SK-N-SH (cell line): ENCODE measurements at regions not wholly inside any gene's neighbourhood (a gene's known extent, or its start where the extent isn't known, plus 50 kb on each side); places are given as distances from the start of the nearest gene placed in this dataset.
"Not testable (repeated sequence)": the region's sequence is repeated elsewhere in the genome, so short reads cannot be mapped to it uniquely, and the experiment has no call there.

Experiments
- CHD2 ChIP-seq: fragments of 150-350 bp; IDR thresholded peaks from 2 replicates; pipeline ENCODE4 v1.6.1; 2018; ENCODE audit warnings: low read length; ENCODE audit not compliant: partially characterized antibody
- EP300 ChIP-seq, 2 experiments: IDR thresholded peaks; 2 replicates each; pipeline versions ENCODE4 v1.4.0 to v1.6.1; 2012; ENCODE audit warnings: borderline replicate concordance in 1 of 2, low read depth in 1 of 2, low read length in 1 of 2
- EZH2phosphoT487 ChIP-seq: fragments of 200-600 bp; sonication (generic); IDR thresholded peaks from 2 replicates; pipeline ENCODE4 v1.6.1; 2017; ENCODE audit warnings: low read depth, mixed run types, mild to moderate bottlenecking, antibody characterized with exemption, moderate library complexity, borderline replicate concordance
- GABPA ChIP-seq: IDR thresholded peaks from 2 replicates; pipeline ENCODE4 v1.4.0; 2012; ENCODE audit warnings: low read depth, mild to moderate bottlenecking
- GATA2 ChIP-seq: sonication (generic); formaldehyde crosslinking; IDR thresholded peaks from 2 replicates; pipeline ENCODE4 v1.5.0; 2020; ENCODE audit warnings: mild to moderate bottlenecking, missing genetic modification reagents
- JUND ChIP-seq: IDR thresholded peaks from 2 replicates; pipeline ENCODE4 v1.4.0; 2012
- MXI1 ChIP-seq: IDR thresholded peaks from 2 replicates; pipeline ENCODE4 v1.6.1; 2012; ENCODE audit warnings: mild to moderate bottlenecking, low read depth, low read length, improper control_type of control experiment
- POLR2AphosphoS5 ChIP-seq: IDR thresholded peaks from 2 replicates; pipeline ENCODE4 v1.6.1; 2012; ENCODE audit warnings: low read depth, low read length
- RCOR1 ChIP-seq: fragments of 150-350 bp; IDR thresholded peaks from 2 replicates; pipeline ENCODE4 v1.6.1; 2017; ENCODE audit warnings: antibody characterized with exemption, low read length
- SMC3 ChIP-seq: IDR thresholded peaks from 2 replicates; pipeline ENCODE4 v1.6.1; 2012; ENCODE audit warnings: low read depth, low read length, improper control_type of control experiment
- TF ChIP-seq, protein P1 (sequence below): fragments of 200-600 bp; sonication (generic); IDR thresholded peaks from 2 replicates; pipeline ENCODE4 v1.6.1; 2017; ENCODE audit warnings: antibody characterized with exemption, mild to moderate bottlenecking, moderate library complexity
- TF ChIP-seq, protein P2 (sequence below): IDR thresholded peaks from 2 replicates; pipeline ENCODE4 v1.4.0; 2012; ENCODE audit warnings: low read depth
- TF ChIP-seq, protein P3 (sequence below): IDR thresholded peaks from 2 replicates; pipeline ENCODE4 v1.6.1; 2012; ENCODE audit warnings: mild to moderate bottlenecking, low read depth, low read length, moderate library complexity

DNA sequence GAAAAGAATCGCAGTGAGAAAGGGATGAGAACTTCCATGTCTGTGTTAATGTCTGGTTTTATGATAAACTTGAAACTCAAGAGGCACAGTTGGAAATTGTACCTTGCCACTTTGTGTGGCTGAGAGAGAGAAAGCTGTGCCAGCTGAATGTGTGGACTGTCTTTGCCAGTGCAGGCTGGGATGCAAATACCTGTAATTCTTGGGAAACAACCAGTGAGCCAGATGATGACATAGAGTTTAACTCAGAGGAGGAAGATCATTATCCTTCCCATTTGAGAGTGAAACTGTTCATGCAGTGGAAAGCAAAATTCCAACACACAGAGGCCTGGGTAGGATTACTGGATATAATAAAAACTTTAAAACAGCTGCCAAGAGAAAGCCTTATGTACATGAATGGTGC, 141.5 kb upstream of the NPAP1 start:
- TF ChIP-seq EZH2phosphoT487; SMC3; POLR2AphosphoS5; JUND; EP300 (IDR thresholded peaks at IDR 0.05; ENCODE audit: borderline replicate concordance in 1 of 2, low read depth in 1 of 2, low read length in 1 of 2); GATA2; MXI1; GABPA; RCOR1; CHD2: not testable (repeated sequence)
- TF ChIP-seq, protein P1, sequence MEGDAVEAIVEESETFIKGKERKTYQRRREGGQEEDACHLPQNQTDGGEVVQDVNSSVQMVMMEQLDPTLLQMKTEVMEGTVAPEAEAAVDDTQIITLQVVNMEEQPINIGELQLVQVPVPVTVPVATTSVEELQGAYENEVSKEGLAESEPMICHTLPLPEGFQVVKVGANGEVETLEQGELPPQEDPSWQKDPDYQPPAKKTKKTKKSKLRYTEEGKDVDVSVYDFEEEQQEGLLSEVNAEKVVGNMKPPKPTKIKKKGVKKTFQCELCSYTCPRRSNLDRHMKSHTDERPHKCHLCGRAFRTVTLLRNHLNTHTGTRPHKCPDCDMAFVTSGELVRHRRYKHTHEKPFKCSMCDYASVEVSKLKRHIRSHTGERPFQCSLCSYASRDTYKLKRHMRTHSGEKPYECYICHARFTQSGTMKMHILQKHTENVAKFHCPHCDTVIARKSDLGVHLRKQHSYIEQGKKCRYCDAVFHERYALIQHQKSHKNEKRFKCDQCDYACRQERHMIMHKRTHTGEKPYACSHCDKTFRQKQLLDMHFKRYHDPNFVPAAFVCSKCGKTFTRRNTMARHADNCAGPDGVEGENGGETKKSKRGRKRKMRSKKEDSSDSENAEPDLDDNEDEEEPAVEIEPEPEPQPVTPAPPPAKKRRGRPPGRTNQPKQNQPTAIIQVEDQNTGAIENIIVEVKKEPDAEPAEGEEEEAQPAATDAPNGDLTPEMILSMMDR: not testable (repeated sequence)
- TF ChIP-seq, protein P2, sequence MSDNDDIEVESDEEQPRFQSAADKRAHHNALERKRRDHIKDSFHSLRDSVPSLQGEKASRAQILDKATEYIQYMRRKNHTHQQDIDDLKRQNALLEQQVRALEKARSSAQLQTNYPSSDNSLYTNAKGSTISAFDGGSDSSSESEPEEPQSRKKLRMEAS: not testable (repeated sequence)
- TF ChIP-seq, protein P3, sequence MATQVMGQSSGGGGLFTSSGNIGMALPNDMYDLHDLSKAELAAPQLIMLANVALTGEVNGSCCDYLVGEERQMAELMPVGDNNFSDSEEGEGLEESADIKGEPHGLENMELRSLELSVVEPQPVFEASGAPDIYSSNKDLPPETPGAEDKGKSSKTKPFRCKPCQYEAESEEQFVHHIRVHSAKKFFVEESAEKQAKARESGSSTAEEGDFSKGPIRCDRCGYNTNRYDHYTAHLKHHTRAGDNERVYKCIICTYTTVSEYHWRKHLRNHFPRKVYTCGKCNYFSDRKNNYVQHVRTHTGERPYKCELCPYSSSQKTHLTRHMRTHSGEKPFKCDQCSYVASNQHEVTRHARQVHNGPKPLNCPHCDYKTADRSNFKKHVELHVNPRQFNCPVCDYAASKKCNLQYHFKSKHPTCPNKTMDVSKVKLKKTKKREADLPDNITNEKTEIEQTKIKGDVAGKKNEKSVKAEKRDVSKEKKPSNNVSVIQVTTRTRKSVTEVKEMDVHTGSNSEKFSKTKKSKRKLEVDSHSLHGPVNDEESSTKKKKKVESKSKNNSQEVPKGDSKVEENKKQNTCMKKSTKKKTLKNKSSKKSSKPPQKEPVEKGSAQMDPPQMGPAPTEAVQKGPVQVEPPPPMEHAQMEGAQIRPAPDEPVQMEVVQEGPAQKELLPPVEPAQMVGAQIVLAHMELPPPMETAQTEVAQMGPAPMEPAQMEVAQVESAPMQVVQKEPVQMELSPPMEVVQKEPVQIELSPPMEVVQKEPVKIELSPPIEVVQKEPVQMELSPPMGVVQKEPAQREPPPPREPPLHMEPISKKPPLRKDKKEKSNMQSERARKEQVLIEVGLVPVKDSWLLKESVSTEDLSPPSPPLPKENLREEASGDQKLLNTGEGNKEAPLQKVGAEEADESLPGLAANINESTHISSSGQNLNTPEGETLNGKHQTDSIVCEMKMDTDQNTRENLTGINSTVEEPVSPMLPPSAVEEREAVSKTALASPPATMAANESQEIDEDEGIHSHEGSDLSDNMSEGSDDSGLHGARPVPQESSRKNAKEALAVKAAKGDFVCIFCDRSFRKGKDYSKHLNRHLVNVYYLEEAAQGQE: not testable (repeated sequence)
